Trophoblast cell (in vitro differentiated cells and primary cell): ENCODE measurements at regions not wholly inside any gene's neighbourhood (a gene's known extent, or its start where the extent isn't known, plus 50 kb on each side); places are given as distances from the start of the nearest gene placed in this dataset.
A peak's percentile ranks its signal among the peaks of the same experiment; 100 is the strongest.
"Not testable (repeated sequence)": the region's sequence is repeated elsewhere in the genome, so short reads cannot be mapped to it uniquely, and the experiment has no call there.

ENCODE experiments used
- DNase-seq, 2 donors: peaks; one replicate each; pipeline ENCODE4 v3.0.0-alpha.2; 2016
- H2AFZ ChIP-seq: 2 replicates; pipeline ENCODE4 v1.6.1; 2013; ENCODE audit warnings: low read length, moderate library complexity, mild to moderate bottlenecking; ENCODE audit not compliant: insufficient read depth, poor library complexity
- H2AK5ac ChIP-seq: 2 replicates; pipeline ENCODE4 v1.6.1; 2013; ENCODE audit warnings: mild to moderate bottlenecking, low read length
- H2BK120ac ChIP-seq: 2 replicates; pipeline ENCODE4 v1.6.1; 2013; ENCODE audit warnings: low read length, mild to moderate bottlenecking, moderate library complexity; ENCODE audit not compliant: insufficient read depth, poor library complexity
- H2BK12ac ChIP-seq: 2 replicates; pipeline ENCODE4 v1.6.1; 2013; ENCODE audit warnings: mild to moderate bottlenecking, low read length, moderate library complexity
- H2BK5ac ChIP-seq: 2 replicates; pipeline ENCODE4 v1.6.1; 2013; ENCODE audit warnings: low read length, low read depth, moderate library complexity, mild to moderate bottlenecking; ENCODE audit not compliant: poor library complexity
- H3K14ac ChIP-seq: 2 replicates; pipeline ENCODE4 v1.6.1; 2013; ENCODE audit warnings: mild to moderate bottlenecking, low read length
- H3K18ac ChIP-seq: 2 replicates; pipeline ENCODE4 v1.6.1; 2013; ENCODE audit warnings: mild to moderate bottlenecking, low read length
- H3K23ac ChIP-seq: 2 replicates; pipeline ENCODE4 v1.6.1; 2013; ENCODE audit warnings: low read length
- H3K27ac ChIP-seq: 2 replicates; pipeline ENCODE4 v1.5.1; 2013; ENCODE audit warnings: low read depth, mild to moderate bottlenecking, inconsistent platforms, low read length, moderate library complexity
- H3K27me3 ChIP-seq: 2 replicates; pipeline ENCODE4 v1.6.1; 2013; ENCODE audit warnings: inconsistent platforms, mild to moderate bottlenecking, low read length, moderate library complexity; ENCODE audit not compliant: insufficient read depth
- H3K36me3 ChIP-seq, 2 experiments: 1 replicate in 1 of 2; 2 replicates in 1 of 2; pipeline ENCODE4 v1.6.1; 2013; ENCODE audit warnings: low read length in 2 of 2, mild to moderate bottlenecking in 2 of 2, moderate library complexity in 1 of 2; ENCODE audit not compliant: insufficient read depth in 2 of 2, control insufficient read depth in 1 of 2
- H3K4ac ChIP-seq: 2 replicates; pipeline ENCODE4 v1.6.1; 2013; ENCODE audit warnings: low read depth, mild to moderate bottlenecking, low read length, moderate library complexity
- H3K4me1 ChIP-seq, 2 experiments: 1 replicate in 1 of 2; 2 replicates in 1 of 2; pipeline ENCODE4 v1.6.1; 2013; ENCODE audit warnings: low read length in 2 of 2, mild to moderate bottlenecking in 2 of 2, moderate library complexity in 1 of 2; ENCODE audit not compliant: insufficient read depth in 2 of 2, control insufficient read depth in 1 of 2
- H3K4me2 ChIP-seq: 2 replicates; pipeline ENCODE4 v1.6.1; 2013; ENCODE audit warnings: inconsistent platforms, mild to moderate bottlenecking, low read length, moderate library complexity
- H3K4me3 ChIP-seq: 2 replicates; pipeline ENCODE4 v1.5.1; 2013; ENCODE audit warnings: mild to moderate bottlenecking, low read depth, low read length, inconsistent platforms
- H3K79me1 ChIP-seq: one replicate; pipeline ENCODE4 v1.6.1; 2013; ENCODE audit warnings: low read length
- H3K79me2 ChIP-seq: 2 replicates; pipeline ENCODE4 v1.6.1; 2013; ENCODE audit warnings: low read length, mild to moderate bottlenecking; ENCODE audit not compliant: control insufficient read depth, insufficient read depth, poor library complexity
- H3K9ac ChIP-seq: 2 replicates; pipeline ENCODE4 v1.6.1; 2013; ENCODE audit warnings: mild to moderate bottlenecking, low read length
- H3K9me3 ChIP-seq: 2 replicates; pipeline ENCODE4 v1.6.1; 2013; ENCODE audit warnings: low read depth, mild to moderate bottlenecking, control low read depth, inconsistent platforms, low read length; ENCODE audit not compliant: insufficient read depth
- H4K12ac ChIP-seq: 2 replicates; pipeline ENCODE4 v1.6.1; 2013; ENCODE audit warnings: low read depth, mild to moderate bottlenecking, low read length, moderate library complexity
- H4K8ac ChIP-seq: 2 replicates; pipeline ENCODE4 v1.6.1; 2013; ENCODE audit warnings: low read depth, mild to moderate bottlenecking, low read length, moderate library complexity
- H4K91ac ChIP-seq: one replicate; pipeline ENCODE4 v1.6.1; 2013; ENCODE audit warnings: low read depth, mild to moderate bottlenecking, low read length, moderate library complexity
- WGBS: extraction: QIAGEN DNeasy Blood & Tissue Kit; methylation state at CpG from one replicate; pipeline ENCODE4 v1.1.7; 2013; ENCODE audit warnings: missing lambda C conversion rate; ENCODE audit not compliant: insufficient read length, insufficient coverage; ENCODE audit errors: extremely low coverage; 5-methylcytosine and 5-hydroxymethylcytosine counted together

GRCh38 chr3:195669310-195669709 is 51.5 kb upstream of the MUC20 start:
- not testable (repeated sequence) for H3K79me2 ChIP-seq, H3K18ac ChIP-seq, H3K27ac ChIP-seq, H2BK5ac ChIP-seq, H3K4me3 ChIP-seq, H3K9ac ChIP-seq, H3K4me1 ChIP-seq, H4K8ac ChIP-seq, H2AFZ ChIP-seq, H3K27me3 ChIP-seq, H3K4me2 ChIP-seq, H3K14ac ChIP-seq, H3K23ac ChIP-seq, H2AK5ac ChIP-seq, H2BK12ac ChIP-seq, H3K79me1 ChIP-seq, H2BK120ac ChIP-seq, DNase-seq, H4K91ac ChIP-seq, H3K4ac ChIP-seq, H4K12ac ChIP-seq, H3K9me3 ChIP-seq
- no CpG with 5 or more reads among the region's 13 CpGs for WGBS
- H3K36me3 ChIP-seq, result peaks cover 22 to 23% of the 10 kb centered on the region in 2 experiments

- H2BK12ac ChIP-seq, H2AK5ac ChIP-seq, H2BK5ac ChIP-seq, H3K4ac ChIP-seq, H2AFZ ChIP-seq, H3K4me2 ChIP-seq, H3K9me3 ChIP-seq, H4K8ac ChIP-seq, H3K79me2 ChIP-seq, H4K12ac ChIP-seq, H3K9ac ChIP-seq, H4K91ac ChIP-seq, DNase-seq, H3K14ac ChIP-seq, H2BK120ac ChIP-seq, H3K4me1 ChIP-seq, H3K23ac ChIP-seq, H3K27me3 ChIP-seq, H3K18ac ChIP-seq, H3K27ac ChIP-seq, H3K79me1 ChIP-seq, H3K4me3 ChIP-seq: not testable (repeated sequence)
- WGBS, result no CpG with 5 or more reads among the region's 24 CpGs
- peaks cover 21 to 22% of the 10 kb centered on the region in 2 experiments for H3K36me3 ChIP-seq
Observed at GRCh38 chr3:195668131-195668766, 52.5 kb upstream of the MUC20 start.

- not testable (repeated sequence) for DNase-seq, H3K18ac ChIP-seq, H3K9ac ChIP-seq, H4K8ac ChIP-seq, H2BK12ac ChIP-seq, H3K79me2 ChIP-seq, H3K4ac ChIP-seq, H2AFZ ChIP-seq, H3K79me1 ChIP-seq, H3K4me3 ChIP-seq, H4K91ac ChIP-seq, H3K9me3 ChIP-seq, H2BK5ac ChIP-seq, H3K27ac ChIP-seq, H3K4me2 ChIP-seq, H4K12ac ChIP-seq, H3K27me3 ChIP-seq, H3K4me1 ChIP-seq, H3K14ac ChIP-seq, H2AK5ac ChIP-seq, H2BK120ac ChIP-seq, H3K23ac ChIP-seq
- no CpG with 5 or more reads among the region's 19 CpGs for WGBS
- H3K36me3 ChIP-seq, result peaks cover 14 to 16% of the 10 kb centered on the region in 2 experiments
Observed at GRCh38 chr3:195665311-195665710, 55.5 kb upstream of the MUC20 start.

GRCh38 chr3:195664131-195664530 is 56.6 kb upstream of the MUC20 start:
- H3K18ac ChIP-seq, H3K79me2 ChIP-seq, H3K4me2 ChIP-seq, H3K79me1 ChIP-seq, H3K23ac ChIP-seq, H3K9ac ChIP-seq, H2AFZ ChIP-seq, H3K4me3 ChIP-seq, H4K91ac ChIP-seq, H2BK12ac ChIP-seq, H3K4ac ChIP-seq, H3K27me3 ChIP-seq, H3K9me3 ChIP-seq, H3K4me1 ChIP-seq, H2BK120ac ChIP-seq, H4K12ac ChIP-seq, H3K27ac ChIP-seq, H3K14ac ChIP-seq, H2AK5ac ChIP-seq, H2BK5ac ChIP-seq, H4K8ac ChIP-seq: not testable (repeated sequence)
- peaks cover 10 to 13% of the 10 kb centered on the region in 2 experiments for H3K36me3 ChIP-seq
- no CpG with 5 or more reads among the region's 12 CpGs for WGBS
- DNase-seq, result peak in 1 of 2 donors; percentile 19
